SK-N-MC (cell line): ENCODE measurements at regions not wholly inside any gene's neighbourhood (a gene's known extent, or its start where the extent isn't known, plus 50 kb on each side); places are given as distances from the start of the nearest gene placed in this dataset.

ENCODE experiments used
- DNase-seq: peaks from one replicate; pipeline ENCODE4 v3.0.0-alpha.2; 2011; ENCODE audit warnings: low read depth, low spot score
- H3K27ac ChIP-seq: fragments of 200-600 bp; sonication (generic); 2 replicates; pipeline ENCODE4 v1.5.1; 2016; ENCODE audit warnings: mixed run types
- H3K36me3 ChIP-seq: fragments of 200-600 bp; sonication (generic); 2 replicates; pipeline ENCODE4 v1.6.1; 2017; ENCODE audit warnings: antibody characterized with exemption, low read length, mixed read lengths; ENCODE audit not compliant: insufficient read depth
- H3K4me3 ChIP-seq: fragments of 200-600 bp; sonication (generic); 2 replicates; pipeline ENCODE4 v1.5.1; 2016
- H3K9ac ChIP-seq: fragments of 200-600 bp; sonication (generic); 2 replicates; pipeline ENCODE4 v1.8.0; 2017; ENCODE audit warnings: mixed run types, mixed read lengths; ENCODE audit not compliant: insufficient read length
- H3K9me3 ChIP-seq: fragments of 200-600 bp; sonication (generic); 2 replicates; pipeline ENCODE4 v1.6.1; 2017; ENCODE audit warnings: low read depth, mild to moderate bottlenecking, antibody characterized with exemption, low read length, moderate library complexity, mixed read lengths
- EZH2 ChIP-seq: fragments of 200-600 bp; sonication (generic); IDR thresholded peaks from one replicate; pipeline ENCODE4 v1.6.1; 2017; ENCODE audit warnings: antibody characterized with exemption
- FOXP2 ChIP-seq: optimal IDR thresholded peaks from 2 replicates; pipeline ENCODE3; 2011; ENCODE audit warnings: mild to moderate bottlenecking, moderate library complexity; ENCODE audit not compliant: insufficient read depth; ENCODE audit errors: extremely low read length, control extremely low read depth
- POLR2AphosphoS5 ChIP-seq: IDR thresholded peaks from 2 replicates; pipeline ENCODE4 v1.6.1; 2012; ENCODE audit warnings: mild to moderate bottlenecking, low read depth, low read length, borderline replicate concordance

GRCh38 chr11:133676265-133676664, 144.0 kb upstream of the OPCML start:
- no peaks in the 10 kb centered on the region for H3K9me3 ChIP-seq
- DNase-seq: no peak
- H3K9ac ChIP-seq: no peak overlapping the region
- TF ChIP-seq POLR2AphosphoS5 (no peak), FOXP2 (no peak), EZH2 (no peak)
- no peaks in the 10 kb centered on the region for H3K36me3 ChIP-seq
- H3K4me3 ChIP-seq: no peak overlapping the region
- no peak overlapping the region for H3K27ac ChIP-seq

- H3K36me3 ChIP-seq: no peaks in the 10 kb centered on the region
- no peak overlapping the region for H3K4me3 ChIP-seq
- H3K27ac ChIP-seq: no peak overlapping the region
- TF ChIP-seq FOXP2: no peak
- no peak for TF ChIP-seq POLR2AphosphoS5
- no peak for TF ChIP-seq EZH2
- DNase-seq: no peak
- no peaks in the 10 kb centered on the region for H3K9me3 ChIP-seq
- no peak overlapping the region for H3K9ac ChIP-seq
Observed at GRCh38 chr11:133669371-133670053, 137.2 kb upstream of the OPCML start.

DNA sequence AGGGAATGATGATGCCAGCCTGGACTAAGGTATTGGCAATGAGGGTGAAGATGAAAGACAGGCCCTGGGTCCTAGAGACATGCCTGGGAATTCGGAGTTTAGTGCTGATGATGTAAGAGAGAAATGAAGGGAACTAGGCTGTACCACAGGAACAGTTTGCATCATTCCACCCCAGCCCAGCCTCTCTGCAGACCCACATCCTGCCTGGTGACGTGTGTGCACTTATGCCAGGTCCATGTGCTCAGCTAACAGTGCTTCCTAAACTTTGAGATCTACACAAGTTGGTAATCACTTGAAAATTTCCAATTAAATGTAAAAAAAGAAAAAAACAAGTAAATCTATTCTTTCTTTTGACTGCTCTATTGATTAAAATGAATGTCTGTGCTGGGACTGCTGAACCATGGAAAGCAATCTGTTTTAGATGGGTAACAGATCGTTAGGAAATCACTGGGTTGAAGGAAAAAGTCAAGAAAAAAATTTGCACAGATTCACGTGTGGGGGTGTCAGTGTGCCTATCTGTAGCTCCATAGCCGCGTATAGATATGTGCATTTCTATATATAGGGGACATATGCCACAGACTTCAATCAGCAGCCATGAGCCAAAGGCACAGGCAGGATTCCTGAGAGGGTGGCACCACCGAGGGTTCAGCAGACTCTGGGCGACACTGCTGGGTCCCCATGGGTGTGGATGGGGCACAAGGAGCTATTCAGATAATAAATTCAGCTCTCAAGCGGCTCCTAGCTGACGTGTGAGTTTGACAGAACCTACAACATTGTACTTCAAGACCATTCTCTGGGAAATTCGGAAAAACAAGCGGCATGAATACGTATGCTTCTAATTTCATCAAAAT, 131.1 kb upstream of the OPCML start:
- TF ChIP-seq POLR2AphosphoS5: no peak
- no peak for TF ChIP-seq FOXP2
- TF ChIP-seq EZH2: no peak
- H3K27ac ChIP-seq: no peak overlapping the region
- no peaks in the 10 kb centered on the region for H3K9me3 ChIP-seq
- no peak for DNase-seq
- no peak overlapping the region for H3K9ac ChIP-seq
- no peak overlapping the region for H3K4me3 ChIP-seq
- no peaks in the 10 kb centered on the region for H3K36me3 ChIP-seq

DNA sequence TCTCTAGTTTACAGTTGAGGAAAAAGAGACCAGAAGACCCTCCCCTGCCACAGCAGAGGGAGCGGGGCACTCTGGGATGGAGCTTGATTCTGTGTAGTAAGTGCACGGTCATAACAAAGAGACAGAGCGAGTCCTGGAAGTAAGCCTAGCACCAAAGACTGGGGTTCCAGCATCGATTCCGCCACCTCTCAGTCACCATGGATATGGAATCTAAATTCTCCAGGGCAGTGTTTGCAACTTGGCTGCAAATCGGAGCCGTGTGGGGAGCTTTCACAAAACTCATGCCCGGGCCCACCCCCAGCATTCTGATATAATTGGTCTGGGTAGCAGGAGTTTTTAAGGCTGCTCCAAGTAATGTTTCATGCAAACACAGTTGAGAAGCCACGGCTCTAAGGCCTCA, 129.5 kb upstream of the OPCML start:
- Histone ChIP-seq H3K27ac (no peak overlapping the region), H3K9me3 (no peaks in the 10 kb centered on the region), H3K36me3 (no peaks in the 10 kb centered on the region), H3K9ac (no peak overlapping the region), H3K4me3 (no peak overlapping the region)
- TF ChIP-seq POLR2AphosphoS5 (no peak), FOXP2 (no peak), EZH2 (no peak)
- no peak for DNase-seq

- no peaks in the 10 kb centered on the region for H3K9me3 ChIP-seq
- DNase-seq: no peak
- H3K4me3 ChIP-seq: no peak overlapping the region
- H3K27ac ChIP-seq: no peak overlapping the region
- no peak overlapping the region for H3K9ac ChIP-seq
- no peaks in the 10 kb centered on the region for H3K36me3 ChIP-seq
- no peak for TF ChIP-seq FOXP2
- no peak for TF ChIP-seq EZH2
- no peak for TF ChIP-seq POLR2AphosphoS5
Observed at GRCh38 chr11:133660202-133660568, 127.9 kb upstream of the OPCML start.

- Histone ChIP-seq H3K36me3 (no peaks in the 10 kb centered on the region), H3K9ac (no peak overlapping the region), H3K4me3 (no peak overlapping the region), H3K27ac (no peak overlapping the region), H3K9me3 (no peaks in the 10 kb centered on the region)
- no peak for DNase-seq
- TF ChIP-seq EZH2 (no peak), FOXP2 (no peak), POLR2AphosphoS5 (no peak)
Observed at GRCh38 chr11:133659538-133660201, 127.4 kb upstream of the OPCML start.

- DNase-seq: no peak
- no peak overlapping the region for H3K27ac ChIP-seq
- H3K9ac ChIP-seq: no peak overlapping the region
- no peaks in the 10 kb centered on the region for H3K9me3 ChIP-seq
- H3K36me3 ChIP-seq: no peaks in the 10 kb centered on the region
- H3K4me3 ChIP-seq: no peak overlapping the region
- TF ChIP-seq POLR2AphosphoS5 (no peak), FOXP2 (no peak), EZH2 (no peak)
Observed at GRCh38 chr11:133657054-133657453, 124.8 kb upstream of the OPCML start.

DNA sequence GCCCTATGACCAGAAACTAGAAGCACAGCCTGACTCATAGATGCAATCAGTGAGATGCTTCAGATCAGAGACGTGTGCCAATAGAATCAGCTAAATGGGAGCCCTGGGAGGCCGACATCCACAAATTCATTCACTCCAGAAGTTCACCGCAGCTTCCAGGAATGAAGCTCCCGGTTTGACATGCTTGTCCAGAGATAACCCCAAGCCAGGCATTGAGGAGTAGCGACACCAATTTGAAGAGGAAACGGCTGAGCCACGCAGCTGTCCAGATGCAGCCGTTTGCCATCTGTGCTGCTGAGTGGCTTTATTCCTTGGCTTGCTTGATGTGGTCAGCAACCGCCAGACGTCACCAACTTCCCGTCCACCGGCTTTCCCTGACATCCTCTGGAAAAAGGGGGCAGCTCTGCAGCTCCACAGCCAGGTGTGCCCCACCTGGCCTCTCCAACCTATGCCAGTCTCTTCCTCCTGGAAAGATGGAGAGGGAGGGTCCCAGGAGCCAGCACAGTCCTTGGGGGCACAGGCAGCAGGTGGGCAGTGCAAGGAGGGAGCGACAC, 123.9 kb upstream of the OPCML start:
- Histone ChIP-seq H3K9me3 (no peaks in the 10 kb centered on the region), H3K27ac (no peak overlapping the region), H3K4me3 (no peak overlapping the region), H3K9ac (no peak overlapping the region), H3K36me3 (no peaks in the 10 kb centered on the region)
- DNase-seq: no peak
- TF ChIP-seq EZH2: no peak
- no peak for TF ChIP-seq FOXP2
- no peak for TF ChIP-seq POLR2AphosphoS5
